ENCODE measurements at regions not wholly inside any gene's neighbourhood (a gene's known extent, or its start where the extent isn't known, plus 50 kb on each side); places are given as distances from the start of the nearest gene placed in this dataset.
A peak's percentile ranks its signal among the peaks of the same experiment; 100 is the strongest.
"Not testable (repeated sequence)": the region's sequence is repeated elsewhere in the genome, so short reads cannot be mapped to it uniquely, and the experiment has no call there.

GRCh38 chr5:50501491-50502228 lies 60.6 kb upstream of the EMB start:
- CTCF ChIA-PET: interaction anchor here (0.9 to 1.4 kb wide), 2 partner anchors 56 to 61 kb away, joined by 3 read pairs; partner anchors contain the start of gene EMB

GRCh38 chr5:50513028-50513457 lies 72.0 kb upstream of the EMB start:
- H3K27me3 Mint-ChIP-seq; POLR2A ChIA-PET; H3K4me3 Mint-ChIP-seq; H3K9me3 Mint-ChIP-seq; H3K36me3 Mint-ChIP-seq (ENCODE audit: low read depth); H3K4me1 Mint-ChIP-seq; H3K27ac Mint-ChIP-seq; DNase-seq: not testable (repeated sequence)
- CTCF ChIA-PET: interaction anchor here (0.9 to 2.6 kb wide), 5 partner anchors 21 to 239 kb away, joined by 3 to 16 read pairs (median 3); partner anchors contain the start of gene EMB

More at GRCh38 chr5:50501491-50502228, 60.6 kb upstream of the EMB start:
- H3K36me3 Mint-ChIP-seq (ENCODE audit: low read depth): peaks cover 25% of the 10 kb centered on the region
- POLR2A ChIA-PET: interaction anchor here (1.7 kb wide), 1 partner anchor 61 kb away, joined by 6 read pairs; the partner anchor contains the start of gene EMB
- H3K27ac Mint-ChIP-seq: peak overlapping the region; percentile 40
- peaks cover 14% of the 10 kb centered on the region for H3K4me1 Mint-ChIP-seq
- H3K4me3 Mint-ChIP-seq: peak overlapping the region; percentile 46
- DNase-seq: no peak
- peaks cover 2% of the 10 kb centered on the region for H3K27me3 Mint-ChIP-seq
- peaks cover 21% of the 10 kb centered on the region for H3K9me3 Mint-ChIP-seq

- POLR2A ChIA-PET; DNase-seq; H3K4me1 Mint-ChIP-seq; H3K36me3 Mint-ChIP-seq (ENCODE audit: low read depth); CTCF ChIA-PET; H3K27me3 Mint-ChIP-seq; H3K9me3 Mint-ChIP-seq; H3K27ac Mint-ChIP-seq; H3K4me3 Mint-ChIP-seq: not testable (repeated sequence)
Observed at GRCh38 chr5:50521060-50521459, 80.0 kb upstream of the EMB start.

GRCh38 chr5:50527514-50528060 lies 86.5 kb upstream of the EMB start:
- POLR2A ChIA-PET: not testable (repeated sequence)

GRCh38 chr5:50535393-50535792 lies 94.3 kb upstream of the EMB start:
- H3K36me3 Mint-ChIP-seq (ENCODE audit: low read depth): peaks cover 13% of the 10 kb centered on the region
- peaks cover 3% of the 10 kb centered on the region for H3K4me1 Mint-ChIP-seq
- no peak for DNase-seq
- no peak overlapping the region for H3K27ac Mint-ChIP-seq
- ChIA-PET CTCF (no interaction called here), POLR2A (no interaction called here)
- H3K27me3 Mint-ChIP-seq: no peaks in the 10 kb centered on the region
- no peak overlapping the region for H3K4me3 Mint-ChIP-seq
- peaks cover 3% of the 10 kb centered on the region for H3K9me3 Mint-ChIP-seq

More at GRCh38 chr5:50527514-50528060, 86.5 kb upstream of the EMB start:
- H3K36me3 Mint-ChIP-seq (ENCODE audit: low read depth): peaks cover 10% of the 10 kb centered on the region
- H3K27ac Mint-ChIP-seq, DNase-seq, CTCF ChIA-PET, H3K27me3 Mint-ChIP-seq, H3K4me3 Mint-ChIP-seq, H3K4me1 Mint-ChIP-seq, H3K9me3 Mint-ChIP-seq: not testable (repeated sequence)

GRCh38 chr5:50537534-50537933 lies 96.4 kb upstream of the EMB start:
- POLR2A ChIA-PET, H3K4me3 Mint-ChIP-seq, DNase-seq, CTCF ChIA-PET, H3K9me3 Mint-ChIP-seq, H3K4me1 Mint-ChIP-seq, H3K27me3 Mint-ChIP-seq, H3K27ac Mint-ChIP-seq: not testable (repeated sequence)
- H3K36me3 Mint-ChIP-seq (ENCODE audit: low read depth): peaks cover 10% of the 10 kb centered on the region

- no peak overlapping the region for H3K27ac Mint-ChIP-seq
- CTCF ChIA-PET: interaction anchor here (0.6 kb wide), 1 partner anchor 199 kb away, joined by 3 read pairs; no protein-coding TSS in a partner anchor
- peaks cover 10% of the 10 kb centered on the region for H3K36me3 Mint-ChIP-seq (ENCODE audit: low read depth)
- DNase-seq: no peak
- peaks cover 10% of the 10 kb centered on the region for H3K9me3 Mint-ChIP-seq
- no peak overlapping the region for H3K4me3 Mint-ChIP-seq
- H3K4me1 Mint-ChIP-seq: no peaks in the 10 kb centered on the region
- POLR2A ChIA-PET: no interaction called here
- H3K27me3 Mint-ChIP-seq: no peaks in the 10 kb centered on the region
Observed at GRCh38 chr5:50547303-50547702, 106.2 kb upstream of the EMB start.

- DNase-seq: no peak
- peaks cover 10% of the 10 kb centered on the region for H3K4me1 Mint-ChIP-seq
- ChIA-PET POLR2A (no interaction called here), CTCF (no interaction called here)
- no peaks in the 10 kb centered on the region for H3K27me3 Mint-ChIP-seq
- peaks cover 2% of the 10 kb centered on the region for H3K36me3 Mint-ChIP-seq (ENCODE audit: low read depth)
- H3K4me3 Mint-ChIP-seq: no peak overlapping the region
- H3K27ac Mint-ChIP-seq: no peak overlapping the region
- H3K9me3 Mint-ChIP-seq: no peaks in the 10 kb centered on the region
Observed at GRCh38 chr5:50550267-50550666, 109.2 kb upstream of the EMB start.

GRCh38 chr5:50550993-50551392 lies 109.9 kb upstream of the EMB start:
- Mint-ChIP-seq H3K4me1 (peaks cover 10% of the 10 kb centered on the region), H3K27me3 (no peaks in the 10 kb centered on the region), H3K36me3 (ENCODE audit: low read depth) (no peaks in the 10 kb centered on the region), H3K9me3 (no peaks in the 10 kb centered on the region), H3K4me3 (no peak overlapping the region), H3K27ac (no peak overlapping the region)
- no peak for DNase-seq
- ChIA-PET CTCF (interaction anchor here (0.7 kb wide), 1 partner anchor 195 kb away, joined by 4 read pairs; no protein-coding TSS in a partner anchor), POLR2A (no interaction called here)

GRCh38 chr5:50553560-50553984 lies 112.5 kb upstream of the EMB start:
- H3K27ac Mint-ChIP-seq: no peak overlapping the region
- no peaks in the 10 kb centered on the region for H3K9me3 Mint-ChIP-seq
- no peak overlapping the region for H3K4me3 Mint-ChIP-seq
- no peak for DNase-seq
- CTCF ChIA-PET: no interaction called here
- POLR2A ChIA-PET: no interaction called here
- no peaks in the 10 kb centered on the region for H3K36me3 Mint-ChIP-seq (ENCODE audit: low read depth)
- peaks cover 10% of the 10 kb centered on the region for H3K4me1 Mint-ChIP-seq
- H3K27me3 Mint-ChIP-seq: no peaks in the 10 kb centered on the region

- H3K4me1 Mint-ChIP-seq; DNase-seq; POLR2A ChIA-PET; H3K27ac Mint-ChIP-seq; H3K4me3 Mint-ChIP-seq; H3K36me3 Mint-ChIP-seq (ENCODE audit: low read depth); H3K9me3 Mint-ChIP-seq; CTCF ChIA-PET; H3K27me3 Mint-ChIP-seq: not testable (repeated sequence)
Observed at GRCh38 chr5:50558640-50559039, 107.8 kb upstream of the PARP8 start.

GRCh38 chr5:50559955-50560354 lies 106.5 kb upstream of the PARP8 start:
- Mint-ChIP-seq H3K36me3 (ENCODE audit: low read depth) (no peaks in the 10 kb centered on the region), H3K4me1 (peaks cover 14% of the 10 kb centered on the region), H3K9me3 (no peaks in the 10 kb centered on the region), H3K27ac (no peak overlapping the region), H3K27me3 (no peaks in the 10 kb centered on the region), H3K4me3 (no peak overlapping the region)
- no peak for DNase-seq
- ChIA-PET POLR2A (no interaction called here), CTCF (no interaction called here)

- Mint-ChIP-seq H3K36me3 (ENCODE audit: low read depth) (peaks cover 4% of the 10 kb centered on the region), H3K27me3 (no peaks in the 10 kb centered on the region), H3K4me3 (no peak overlapping the region), H3K4me1 (peaks cover 22% of the 10 kb centered on the region), H3K27ac (no peak overlapping the region), H3K9me3 (peaks cover 6% of the 10 kb centered on the region)
- ChIA-PET CTCF (no interaction called here), POLR2A (no interaction called here)
- DNase-seq: no peak
Observed at GRCh38 chr5:50562694-50563093, 103.7 kb upstream of the PARP8 start.

- H3K36me3 Mint-ChIP-seq (ENCODE audit: low read depth): peaks cover 11% of the 10 kb centered on the region
- peaks cover 14% of the 10 kb centered on the region for H3K9me3 Mint-ChIP-seq
- no peaks in the 10 kb centered on the region for H3K27me3 Mint-ChIP-seq
- peak overlapping the region; percentile 16 for H3K4me3 Mint-ChIP-seq
- peak; percentile 41 for DNase-seq
- H3K27ac Mint-ChIP-seq: peak overlapping the region; percentile 44
- CTCF ChIA-PET: no interaction called here
- POLR2A ChIA-PET: no interaction called here
- H3K4me1 Mint-ChIP-seq: peaks cover 22% of the 10 kb centered on the region
Observed at GRCh38 chr5:50564079-50564478, 102.4 kb upstream of the PARP8 start.

All from activated CD4-positive, alpha-beta memory T cell treated with anti-CD3 and anti-CD28 coated beads, Interleukin-2, amount 10 ng/mL, durations not matched to agents 7 days and 5 days (primary cell).